ENCODE measurements at regions not wholly inside any gene's neighbourhood (a gene's known extent, or its start where the extent isn't known, plus 50 kb on each side); places are given as distances from the start of the nearest gene placed in this dataset.

DNA sequence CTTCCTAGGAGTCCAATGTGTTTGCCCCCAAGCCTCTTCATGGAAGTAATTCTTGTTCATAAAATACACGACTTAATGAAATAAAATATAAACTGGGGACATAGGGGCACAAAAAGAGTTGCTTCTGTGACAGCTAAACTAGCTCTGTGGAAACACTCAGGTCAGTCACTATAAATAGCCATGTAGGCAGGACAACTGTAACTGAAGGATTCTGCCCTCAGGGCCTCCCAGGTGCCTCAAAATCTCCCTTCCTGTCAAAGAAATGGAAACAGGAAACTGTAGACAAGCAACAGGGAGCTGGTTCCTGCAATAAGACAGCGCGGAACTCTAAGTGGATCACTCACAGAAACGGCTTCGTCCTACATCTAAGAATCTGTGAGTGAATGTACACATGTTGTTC, 178.1 kb upstream of the ZFHX3 start:
- H3K36me3 ChIP-seq = no peaks in the 10 kb centered on the region
- peaks cover 15% of the 10 kb centered on the region for H3K4me1 ChIP-seq
- no peak for DNase-seq
- no peaks in the 10 kb centered on the region for H3K27me3 ChIP-seq
- TF ChIP-seq, protein P1, sequence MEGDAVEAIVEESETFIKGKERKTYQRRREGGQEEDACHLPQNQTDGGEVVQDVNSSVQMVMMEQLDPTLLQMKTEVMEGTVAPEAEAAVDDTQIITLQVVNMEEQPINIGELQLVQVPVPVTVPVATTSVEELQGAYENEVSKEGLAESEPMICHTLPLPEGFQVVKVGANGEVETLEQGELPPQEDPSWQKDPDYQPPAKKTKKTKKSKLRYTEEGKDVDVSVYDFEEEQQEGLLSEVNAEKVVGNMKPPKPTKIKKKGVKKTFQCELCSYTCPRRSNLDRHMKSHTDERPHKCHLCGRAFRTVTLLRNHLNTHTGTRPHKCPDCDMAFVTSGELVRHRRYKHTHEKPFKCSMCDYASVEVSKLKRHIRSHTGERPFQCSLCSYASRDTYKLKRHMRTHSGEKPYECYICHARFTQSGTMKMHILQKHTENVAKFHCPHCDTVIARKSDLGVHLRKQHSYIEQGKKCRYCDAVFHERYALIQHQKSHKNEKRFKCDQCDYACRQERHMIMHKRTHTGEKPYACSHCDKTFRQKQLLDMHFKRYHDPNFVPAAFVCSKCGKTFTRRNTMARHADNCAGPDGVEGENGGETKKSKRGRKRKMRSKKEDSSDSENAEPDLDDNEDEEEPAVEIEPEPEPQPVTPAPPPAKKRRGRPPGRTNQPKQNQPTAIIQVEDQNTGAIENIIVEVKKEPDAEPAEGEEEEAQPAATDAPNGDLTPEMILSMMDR (IDR thresholded peaks at IDR 0.05; ENCODE audit: low read depth, low read length) = no peak
- H3K9me3 ChIP-seq = no peaks in the 10 kb centered on the region
- no peak overlapping the region for H3K4me3 ChIP-seq (ENCODE audit: low read depth, low read length)

DNA sequence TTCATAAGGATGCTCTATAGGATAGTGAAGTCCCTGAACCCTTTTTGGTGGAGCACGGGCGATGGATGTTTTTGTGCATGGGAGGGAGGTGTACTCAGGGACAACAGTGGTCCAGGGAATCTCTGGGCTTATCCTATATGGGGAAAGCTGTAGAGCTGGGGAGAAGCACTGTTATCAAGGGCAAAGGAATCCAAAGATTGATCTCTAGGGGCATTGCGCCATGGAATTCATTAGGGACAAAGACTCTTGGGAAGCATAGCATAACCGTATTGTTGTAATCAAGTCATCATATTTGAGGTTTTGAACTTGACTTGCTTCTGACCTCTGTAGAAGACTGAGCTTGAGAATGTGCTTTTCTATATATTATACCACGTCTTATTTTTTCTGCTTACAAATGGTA, 172.9 kb upstream of the ZFHX3 start:
- TF ChIP-seq, protein P1 (IDR thresholded peaks at IDR 0.05; ENCODE audit: low read depth, low read length) = no peak
- DNase-seq = no peak
- Histone ChIP-seq H3K4me3 (ENCODE audit: low read depth, low read length) (no peak overlapping the region), H3K27me3 (no peaks in the 10 kb centered on the region), H3K4me1 (no peaks in the 10 kb centered on the region), H3K9me3 (no peaks in the 10 kb centered on the region), H3K36me3 (no peaks in the 10 kb centered on the region)

GRCh38 chr16:73219176-73219575, 171.2 kb upstream of the ZFHX3 start:
- H3K27me3 ChIP-seq = no peaks in the 10 kb centered on the region
- H3K4me3 ChIP-seq (ENCODE audit: low read depth, low read length) = no peak overlapping the region
- DNase-seq = no peak
- TF ChIP-seq, protein P1 (IDR thresholded peaks at IDR 0.05; ENCODE audit: low read depth, low read length) = peak; percentile 24
- no peaks in the 10 kb centered on the region for H3K36me3 ChIP-seq
- no peaks in the 10 kb centered on the region for H3K9me3 ChIP-seq
- no peaks in the 10 kb centered on the region for H3K4me1 ChIP-seq

- DNase-seq = no peak
- no peak overlapping the region for H3K4me3 ChIP-seq (ENCODE audit: low read depth, low read length)
- TF ChIP-seq, protein P1 (IDR thresholded peaks at IDR 0.05; ENCODE audit: low read depth, low read length) = peak; percentile 52
- H3K27me3 ChIP-seq = no peaks in the 10 kb centered on the region
- no peaks in the 10 kb centered on the region for H3K9me3 ChIP-seq
- H3K36me3 ChIP-seq = no peaks in the 10 kb centered on the region
- H3K4me1 ChIP-seq = no peaks in the 10 kb centered on the region
Observed at GRCh38 chr16:73217654-73218053, 169.7 kb upstream of the ZFHX3 start.

GRCh38 chr16:73216932-73217331, 169.0 kb upstream of the ZFHX3 start:
- Histone ChIP-seq H3K9me3 (no peaks in the 10 kb centered on the region), H3K4me3 (ENCODE audit: low read depth, low read length) (no peak overlapping the region), H3K36me3 (no peaks in the 10 kb centered on the region), H3K27me3 (no peaks in the 10 kb centered on the region), H3K4me1 (no peaks in the 10 kb centered on the region)
- no peak for DNase-seq
- TF ChIP-seq, protein P1 (IDR thresholded peaks at IDR 0.05; ENCODE audit: low read depth, low read length) = no peak

- DNase-seq = no peak
Observed at GRCh38 chr16:73215678-73216377, 167.9 kb upstream of the ZFHX3 start.

More at GRCh38 chr16:73215678-73216377, 167.9 kb upstream of the ZFHX3 start:
- Histone ChIP-seq H3K4me3 (ENCODE audit: low read depth, low read length) (no peak overlapping the region), H3K36me3 (no peaks in the 10 kb centered on the region), H3K9me3 (no peaks in the 10 kb centered on the region), H3K4me1 (no peaks in the 10 kb centered on the region), H3K27me3 (no peaks in the 10 kb centered on the region)
- TF ChIP-seq, protein P1 (IDR thresholded peaks at IDR 0.05; ENCODE audit: low read depth, low read length) = no peak
